HG02759 (cell line): ENCODE measurements at regions not wholly inside any gene's neighbourhood (a gene's known extent, or its start where the extent isn't known, plus 50 kb on each side); places are given as distances from the start of the nearest gene placed in this dataset.
A peak's percentile ranks its signal among the peaks of the same experiment; 100 is the strongest.

ENCODE experiments used
- ATAC-seq: cut with Tn5 transposase; IDR thresholded peaks from one replicate; pipeline ENCODE4 v1.9.1; 2021; ENCODE audit warnings: mild to moderate bottlenecking, moderate library complexity; ENCODE audit not compliant: unreplicated experiment

GRCh38 chr21:19326531-19327319, 923.1 kb upstream of the TMPRSS15 start:
- ATAC-seq = no peak

GRCh38 chr21:19328954-19329353, 925.4 kb upstream of the TMPRSS15 start:
- no peak for ATAC-seq

GRCh38 chr21:19340303-19340702, 936.7 kb upstream of the TMPRSS15 start:
- no peak for ATAC-seq

- no peak for ATAC-seq
Measured at GRCh38 chr21:19340954-19341353, 937.4 kb upstream of the TMPRSS15 start.

GRCh38 chr21:19343711-19344110, 940.1 kb upstream of the TMPRSS15 start:
- peak; percentile 82 for ATAC-seq

GRCh38 chr21:19350286-19350685, 946.7 kb upstream of the TMPRSS15 start:
- no peak for ATAC-seq

- ATAC-seq = no peak
Measured at GRCh38 chr21:19353256-19353655, 949.7 kb upstream of the TMPRSS15 start.

- ATAC-seq = no peak
Measured at GRCh38 chr21:19368944-19369343, 965.4 kb upstream of the TMPRSS15 start.

- ATAC-seq = no peak
Measured at GRCh38 chr21:19392390-19392789, 988.8 kb upstream of the TMPRSS15 start.

GRCh38 chr21:19400223-19400770, 996.7 kb upstream of the TMPRSS15 start:
- no peak for ATAC-seq

- ATAC-seq = no peak
Measured at GRCh38 chr21:19402870-19403269, 999.3 kb upstream of the TMPRSS15 start.

GRCh38 chr21:19405326-19405725, 1001.7 kb upstream of the TMPRSS15 start:
- ATAC-seq = no peak

GRCh38 chr21:19420565-19420964, 1017.0 kb upstream of the TMPRSS15 start:
- no peak for ATAC-seq

GRCh38 chr21:19433623-19434022, 1030.0 kb upstream of the TMPRSS15 start:
- no peak for ATAC-seq

- no peak for ATAC-seq
Measured at GRCh38 chr21:19440792-19441655, 1037.4 kb upstream of the TMPRSS15 start.

- no peak for ATAC-seq
Measured at GRCh38 chr21:19458295-19458694, 1054.7 kb upstream of the TMPRSS15 start.

- no peak for ATAC-seq
Measured at GRCh38 chr21:19461481-19462205, 1058.1 kb upstream of the TMPRSS15 start.

- ATAC-seq = no peak
Measured at GRCh38 chr21:19463966-19464365, 1060.4 kb upstream of the TMPRSS15 start.

- ATAC-seq = no peak
Measured at GRCh38 chr21:19468991-19469715, 1065.6 kb upstream of the TMPRSS15 start.

- ATAC-seq = no peak
Measured at GRCh38 chr21:19475525-19475924, 1071.9 kb upstream of the TMPRSS15 start.
